ENCODE measurements at regions not wholly inside any gene's neighbourhood (a gene's known extent, or its start where the extent isn't known, plus 50 kb on each side); places are given as distances from the start of the nearest gene placed in this dataset.

GRCh38 chr5:120304663-120305062, 159.4 kb upstream of the PRR16 start:
- TF ChIP-seq, protein P1, sequence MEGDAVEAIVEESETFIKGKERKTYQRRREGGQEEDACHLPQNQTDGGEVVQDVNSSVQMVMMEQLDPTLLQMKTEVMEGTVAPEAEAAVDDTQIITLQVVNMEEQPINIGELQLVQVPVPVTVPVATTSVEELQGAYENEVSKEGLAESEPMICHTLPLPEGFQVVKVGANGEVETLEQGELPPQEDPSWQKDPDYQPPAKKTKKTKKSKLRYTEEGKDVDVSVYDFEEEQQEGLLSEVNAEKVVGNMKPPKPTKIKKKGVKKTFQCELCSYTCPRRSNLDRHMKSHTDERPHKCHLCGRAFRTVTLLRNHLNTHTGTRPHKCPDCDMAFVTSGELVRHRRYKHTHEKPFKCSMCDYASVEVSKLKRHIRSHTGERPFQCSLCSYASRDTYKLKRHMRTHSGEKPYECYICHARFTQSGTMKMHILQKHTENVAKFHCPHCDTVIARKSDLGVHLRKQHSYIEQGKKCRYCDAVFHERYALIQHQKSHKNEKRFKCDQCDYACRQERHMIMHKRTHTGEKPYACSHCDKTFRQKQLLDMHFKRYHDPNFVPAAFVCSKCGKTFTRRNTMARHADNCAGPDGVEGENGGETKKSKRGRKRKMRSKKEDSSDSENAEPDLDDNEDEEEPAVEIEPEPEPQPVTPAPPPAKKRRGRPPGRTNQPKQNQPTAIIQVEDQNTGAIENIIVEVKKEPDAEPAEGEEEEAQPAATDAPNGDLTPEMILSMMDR (conservative IDR thresholded peaks at IDR 0.05; ENCODE audit: low read depth, low read length), result no peak
- TF ChIP-seq POLR2A (IDR thresholded peaks at IDR 0.05; ENCODE audit: low read depth, low read length) (no peak), MAFK (IDR thresholded peaks at IDR 0.05; ENCODE audit: low read depth, low read length) (no peak), CEBPB (IDR thresholded peaks at IDR 0.05; ENCODE audit: low read depth, low read length) (no peak), RAD21 (IDR thresholded peaks at IDR 0.05; ENCODE audit: low read length) (no peak), SMC3 (IDR thresholded peaks at IDR 0.05; ENCODE audit: low read depth, low read length) (no peak), RFX5 (IDR thresholded peaks at IDR 0.05; ENCODE audit: low read depth, low read length) (no peak), CHD1 (IDR thresholded peaks at IDR 0.05; ENCODE audit: low read depth, low read length) (no peak), RCOR1 (IDR thresholded peaks at IDR 0.05; ENCODE audit: insufficient replicate concordance, low read length) (no peak), MAZ (IDR thresholded peaks at IDR 0.05; ENCODE audit: borderline replicate concordance, low read depth, low read length) (no peak), BHLHE40 (IDR thresholded peaks at IDR 0.05; ENCODE audit: low read depth, low read length) (no peak), MXI1 (IDR thresholded peaks at IDR 0.05; ENCODE audit: borderline replicate concordance, low read depth, low read length) (no peak), FOS (IDR thresholded peaks at IDR 0.05; ENCODE audit: low read depth, low read length) (0 out of 2 replicates have a peak, but pooled peaks have one; percentile 24)
- TF ChIP-seq, protein P2, sequence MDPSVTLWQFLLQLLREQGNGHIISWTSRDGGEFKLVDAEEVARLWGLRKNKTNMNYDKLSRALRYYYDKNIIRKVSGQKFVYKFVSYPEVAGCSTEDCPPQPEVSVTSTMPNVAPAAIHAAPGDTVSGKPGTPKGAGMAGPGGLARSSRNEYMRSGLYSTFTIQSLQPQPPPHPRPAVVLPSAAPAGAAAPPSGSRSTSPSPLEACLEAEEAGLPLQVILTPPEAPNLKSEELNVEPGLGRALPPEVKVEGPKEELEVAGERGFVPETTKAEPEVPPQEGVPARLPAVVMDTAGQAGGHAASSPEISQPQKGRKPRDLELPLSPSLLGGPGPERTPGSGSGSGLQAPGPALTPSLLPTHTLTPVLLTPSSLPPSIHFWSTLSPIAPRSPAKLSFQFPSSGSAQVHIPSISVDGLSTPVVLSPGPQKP (IDR thresholded peaks at IDR 0.05; ENCODE audit: borderline replicate concordance, low read depth, low read length), result no peak
